ENCODE measurements at regions not wholly inside any gene's neighbourhood (a gene's known extent, or its start where the extent isn't known, plus 50 kb on each side); places are given as distances from the start of the nearest gene placed in this dataset.

DNA sequence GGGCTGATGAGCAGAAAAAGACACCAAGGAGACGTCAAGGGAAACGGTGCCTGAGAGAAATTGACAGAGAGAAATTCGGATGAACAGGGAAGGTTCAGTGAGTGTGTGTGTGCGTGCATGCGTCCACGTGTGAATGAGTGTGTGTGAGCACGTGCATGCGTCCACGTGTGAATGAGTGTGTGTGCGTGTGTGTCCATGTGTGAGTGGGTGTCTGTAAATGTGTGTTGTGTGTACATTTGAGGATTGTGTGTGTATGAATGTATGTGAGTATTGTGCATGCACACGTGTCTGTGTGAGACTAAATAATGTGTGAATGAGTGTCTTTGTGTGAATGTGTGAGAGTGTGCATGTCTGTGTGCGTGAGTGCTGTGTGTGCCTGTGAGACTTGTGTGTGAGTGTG is 137.4 kb upstream of the MED13L start:
- H3K27me3 ChIP-seq: no peaks in the 10 kb centered on the region

GRCh38 chr12:116415408-116416108 is 138.1 kb upstream of the MED13L start:
- Histone ChIP-seq H3K27ac (no peak overlapping the region), H3K9me3 (no peaks in the 10 kb centered on the region), H3K4me1 (peaks cover 0 to 6% of the 10 kb centered on the region in 2 donors), H3K4me3 (no peak overlapping the region), H3K36me3 (no peaks in the 10 kb centered on the region), H3K27me3 (no peaks in the 10 kb centered on the region)
- no peak for DNase-seq (ENCODE audit: low spot score)
- no peak for TF ChIP-seq CTCF (IDR thresholded peaks at IDR 0.05)

More for the DNA sequence above, 137.4 kb upstream of the MED13L start:
- H3K4me1 ChIP-seq: peaks cover 0 to 7% of the 10 kb centered on the region in 2 donors
- H3K36me3 ChIP-seq: no peaks in the 10 kb centered on the region
- DNase-seq (ENCODE audit: low spot score): no peak
- H3K27ac ChIP-seq: no peak overlapping the region
- TF ChIP-seq CTCF (IDR thresholded peaks at IDR 0.05): no peak
- no peak overlapping the region for H3K4me3 ChIP-seq
- H3K9me3 ChIP-seq: no peaks in the 10 kb centered on the region

- no peak for TF ChIP-seq CTCF (IDR thresholded peaks at IDR 0.05)
- Histone ChIP-seq H3K36me3 (no peaks in the 10 kb centered on the region), H3K27me3 (no peaks in the 10 kb centered on the region)
Measured at GRCh38 chr12:116416166-116416565, 138.7 kb upstream of the MED13L start.

GRCh38 chr12:116418551-116418950 is 140.6 kb upstream of the MAP1LC3B2 start:
- H3K9me3 ChIP-seq: peaks cover 0 to 6% of the 10 kb centered on the region in 2 donors
- no peaks in the 10 kb centered on the region for H3K27me3 ChIP-seq
- no peak overlapping the region for H3K4me3 ChIP-seq
- no peaks in the 10 kb centered on the region for H3K36me3 ChIP-seq
- no peaks in the 10 kb centered on the region for H3K4me1 ChIP-seq
- TF ChIP-seq CTCF (IDR thresholded peaks at IDR 0.05): no peak
- no peak for DNase-seq (ENCODE audit: low spot score)
- no peak overlapping the region for H3K27ac ChIP-seq

More at GRCh38 chr12:116416166-116416565, 138.7 kb upstream of the MED13L start:
- Histone ChIP-seq H3K4me3 (no peak overlapping the region), H3K4me1 (no peaks in the 10 kb centered on the region), H3K27ac (no peak overlapping the region), H3K9me3 (no peaks in the 10 kb centered on the region)
- no peak for DNase-seq (ENCODE audit: low spot score)

DNA sequence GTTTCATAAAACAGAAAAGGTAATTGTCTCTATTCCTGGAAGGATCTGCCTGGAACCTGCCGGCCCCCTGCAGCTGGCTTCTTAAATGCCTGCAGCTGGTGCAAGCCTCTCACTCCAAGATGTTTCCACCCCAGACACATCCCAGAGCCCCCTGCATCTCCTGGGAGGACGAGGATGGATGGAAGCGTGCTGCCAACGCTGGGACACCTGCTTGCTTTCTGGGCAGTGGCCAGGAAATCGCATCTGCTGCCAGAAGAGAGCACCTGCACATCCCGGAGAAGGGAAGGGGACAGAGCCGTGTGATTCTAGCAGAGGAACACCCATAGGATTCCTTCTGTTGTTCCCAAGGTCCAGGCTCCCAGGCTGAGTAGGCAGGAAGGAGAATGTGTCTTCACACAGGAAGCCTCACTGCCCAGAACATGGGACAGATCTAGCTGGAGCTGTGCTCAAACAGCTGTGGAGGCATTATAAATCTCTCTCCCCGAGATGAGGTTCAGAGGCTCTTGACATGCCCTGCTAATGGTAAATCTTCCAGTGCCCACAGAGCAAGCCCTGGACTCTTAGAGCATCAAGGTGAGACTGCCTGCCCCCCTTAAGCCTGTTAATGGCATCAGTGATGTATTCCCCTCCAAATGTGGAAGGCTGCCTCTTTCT is 138.8 kb upstream of the MAP1LC3B2 start:
- no peak for DNase-seq (ENCODE audit: low spot score)
- peaks cover 0 to 6% of the 10 kb centered on the region in 2 donors for H3K9me3 ChIP-seq
- no peaks in the 10 kb centered on the region for H3K4me1 ChIP-seq
- no peak overlapping the region for H3K4me3 ChIP-seq
- H3K27ac ChIP-seq: no peak overlapping the region
- no peaks in the 10 kb centered on the region for H3K27me3 ChIP-seq
- no peak for TF ChIP-seq CTCF (IDR thresholded peaks at IDR 0.05)
- H3K36me3 ChIP-seq: no peaks in the 10 kb centered on the region

Measured in right atrium auricular region (tissue), 2 donors.